ENCODE measurements at regions not wholly inside any gene's neighbourhood (a gene's known extent, or its start where the extent isn't known, plus 50 kb on each side); places are given as distances from the start of the nearest gene placed in this dataset.

GRCh38 chr22:47267513-47268282, 505.2 kb downstream of the TBC1D22A start:
- Histone ChIP-seq H3K18ac (ENCODE audit: low read depth, low read length) (no peak overlapping the region), H2BK120ac (ENCODE audit: low read depth, low read length) (no peak overlapping the region), H4K20me1 (ENCODE audit: insufficient read depth, low read length) (no peaks in the 10 kb centered on the region), H2AFZ (replicated peaks; ENCODE audit: low read length, poor library complexity) (no peak overlapping the region), H4K8ac (ENCODE audit: low read depth in 2 of 2, low read length in 2 of 2) (no peak overlapping the region), H2AK5ac (ENCODE audit: low read depth, low read length) (no peak overlapping the region), H3K79me1 (ENCODE audit: low read depth in 1 of 2, low read length in 2 of 2) (no peaks in the 10 kb centered on the region), H2AK9ac (replicated peaks; ENCODE audit: low read depth, low read length, poor library complexity) (no peak overlapping the region), H3K56ac (ENCODE audit: extremely low read depth, insufficient read depth, low read length) (no peak overlapping the region), H2BK20ac (ENCODE audit: low read depth, low read length) (no peak overlapping the region), H3K4me2 (ENCODE audit: low read depth, low read length) (no peak overlapping the region), H4K91ac (ENCODE audit: insufficient read depth, low read depth, low read length) (no peak overlapping the region), H3K4ac (ENCODE audit: low read depth, low read length) (no peak overlapping the region), H3K4me1 (ENCODE audit: control insufficient read depth, insufficient read depth, low read length) (no peaks in the 10 kb centered on the region), H2BK15ac (ENCODE audit: low read depth, low read length) (no peak overlapping the region), H3K9me3 (ENCODE audit: control insufficient read depth, insufficient read depth, low read length) (peaks cover 7% of the 10 kb centered on the region; the same call in 1 of the 2 replicates), H3K27me3 (ENCODE audit: control insufficient read depth, insufficient read depth, low read length) (no peaks in the 10 kb centered on the region; the same call in 1 of the 2 replicates), H3K4me3 (ENCODE audit: insufficient read depth, low read depth, low read length) (no peak overlapping the region), H3K23ac (ENCODE audit: low read depth, low read length) (no peak overlapping the region), H3K14ac (replicated peaks; ENCODE audit: low read depth, low read length) (no peak overlapping the region), H4K5ac (ENCODE audit: low read depth, low read length) (no peak overlapping the region), H2BK5ac (ENCODE audit: low read depth, low read length, poor library complexity, severe bottlenecking) (no peak overlapping the region), H3K27ac (ENCODE audit: insufficient read depth, low read length) (no peak overlapping the region), H3K9ac (ENCODE audit: low read depth, low read length) (no peak overlapping the region), H3K9me1 (ENCODE audit: insufficient read depth, low read length) (no peaks in the 10 kb centered on the region), H3K36me3 (ENCODE audit: control insufficient read depth, insufficient read depth, low read length) (no peaks in the 10 kb centered on the region)
- intact Hi-C loops (cut with micrococcal nuclease) (no loop called here), in situ Hi-C loops (cut with MboI; ENCODE audit: low sequenced_read_pairs) (no loop called here), dilution Hi-C loops (cut with HindIII; ENCODE audit: low sequenced_read_pairs, unreplicated experiment) (no loop called here)
- TF ChIP-seq MXI1 (IDR thresholded peaks at IDR 0.05; ENCODE audit: borderline replicate concordance, low read depth, low read length), result no peak
- no peak for TF ChIP-seq RFX5 (IDR thresholded peaks at IDR 0.05; ENCODE audit: low read depth, low read length)
- DNase-seq (no peak), ATAC-seq (ENCODE audit: low read depth) (no peak)
- ChIA-PET CTCF (no interaction called here), POLR2A (ENCODE audit: unreplicated experiment) (no interaction called here)
- BruUV-seq (replicated peaks), result no TSS peak
- WGBS, 2 experiments (ENCODE audit: extremely low coverage in 2 of 2, insufficient read length in 1 of 2), result no CpG with 5 or more reads among the region's 9 CpGs

Data from IMR-90 (cell line).